Skeletal muscle satellite cell (primary cell): ENCODE measurements at regions not wholly inside any gene's neighbourhood (a gene's known extent, or its start where the extent isn't known, plus 50 kb on each side); places are given as distances from the start of the nearest gene placed in this dataset.
"Not testable (repeated sequence)": the region's sequence is repeated elsewhere in the genome, so short reads cannot be mapped to it uniquely, and the experiment has no call there.

Experiments used
- H3K27me3 ChIP-seq: 2 replicates; pipeline ENCODE4 v1.7.0; 2013; ENCODE audit warnings: low read length; ENCODE audit not compliant: control insufficient read depth, insufficient read depth
- H3K36me3 ChIP-seq: 2 replicates; pipeline ENCODE4 v1.7.0; 2013; ENCODE audit warnings: mild to moderate bottlenecking, control low read depth, low read length; ENCODE audit not compliant: insufficient read depth
- H3K4me1 ChIP-seq: 2 replicates; pipeline ENCODE4 v1.7.0; 2013; ENCODE audit warnings: low read length; ENCODE audit not compliant: control insufficient read depth, insufficient read depth
- H3K4me2 ChIP-seq: 2 replicates; pipeline ENCODE4 v1.7.0; 2013; ENCODE audit warnings: mild to moderate bottlenecking, low read length
- H3K4me3 ChIP-seq: 2 replicates; pipeline ENCODE4 v1.7.0; 2013; ENCODE audit warnings: low read length
- H3K9ac ChIP-seq: 2 replicates; pipeline ENCODE4 v1.7.0; 2013; ENCODE audit warnings: mild to moderate bottlenecking, low read depth, low read length, moderate library complexity
- H3K9me3 ChIP-seq: replicated peaks from 2 replicates; pipeline ENCODE4 v1.7.0; 2013; ENCODE audit warnings: mild to moderate bottlenecking, control low read depth, low read length

GRCh38 chr2:150260636-150261035 is 226.8 kb downstream of the RND3 start:
- Histone ChIP-seq H3K9me3 (no peaks in the 10 kb centered on the region), H3K4me2 (no peak overlapping the region), H3K4me3 (no peak overlapping the region), H3K4me1 (peaks cover 7% of the 10 kb centered on the region), H3K9ac (no peak overlapping the region), H3K27me3 (no peaks in the 10 kb centered on the region), H3K36me3 (no peaks in the 10 kb centered on the region)

- H3K4me2 ChIP-seq, result no peak overlapping the region
- no peak overlapping the region for H3K4me3 ChIP-seq
- no peak overlapping the region for H3K9ac ChIP-seq
- H3K4me1 ChIP-seq, result peaks cover 15% of the 10 kb centered on the region
- H3K36me3 ChIP-seq, result no peaks in the 10 kb centered on the region
- H3K27me3 ChIP-seq, result no peaks in the 10 kb centered on the region
- no peaks in the 10 kb centered on the region for H3K9me3 ChIP-seq
Measured at GRCh38 chr2:150259746-150260145, 227.7 kb downstream of the RND3 start.

GRCh38 chr2:150258781-150259307 is 228.6 kb downstream of the RND3 start:
- no peaks in the 10 kb centered on the region for H3K36me3 ChIP-seq
- H3K9me3 ChIP-seq, result no peaks in the 10 kb centered on the region
- no peaks in the 10 kb centered on the region for H3K27me3 ChIP-seq
- no peak overlapping the region for H3K4me2 ChIP-seq
- no peak overlapping the region for H3K4me3 ChIP-seq
- peaks cover 15% of the 10 kb centered on the region for H3K4me1 ChIP-seq
- H3K9ac ChIP-seq, result no peak overlapping the region

GRCh38 chr2:150256736-150257135 is 230.7 kb downstream of the RND3 start:
- Histone ChIP-seq H3K9me3 (no peaks in the 10 kb centered on the region), H3K36me3 (no peaks in the 10 kb centered on the region), H3K4me3 (no peak overlapping the region), H3K27me3 (no peaks in the 10 kb centered on the region), H3K4me1 (peaks cover 15% of the 10 kb centered on the region), H3K9ac (no peak overlapping the region), H3K4me2 (no peak overlapping the region)

GRCh38 chr2:150255528-150255927 is 231.9 kb downstream of the RND3 start:
- Histone ChIP-seq H3K9me3 (no peaks in the 10 kb centered on the region), H3K4me3 (no peak overlapping the region), H3K4me1 (peaks cover 15% of the 10 kb centered on the region), H3K9ac (no peak overlapping the region), H3K36me3 (no peaks in the 10 kb centered on the region), H3K27me3 (no peaks in the 10 kb centered on the region), H3K4me2 (no peak overlapping the region)

GRCh38 chr2:150249735-150250134 is 237.7 kb downstream of the RND3 start:
- H3K4me3 ChIP-seq, H3K9ac ChIP-seq, H3K4me1 ChIP-seq, H3K36me3 ChIP-seq, H3K27me3 ChIP-seq, H3K4me2 ChIP-seq, H3K9me3 ChIP-seq: not testable (repeated sequence)

GRCh38 chr2:150247481-150247880 is 240.0 kb downstream of the RND3 start:
- no peaks in the 10 kb centered on the region for H3K27me3 ChIP-seq
- H3K4me1 ChIP-seq, result no peaks in the 10 kb centered on the region
- no peaks in the 10 kb centered on the region for H3K9me3 ChIP-seq
- no peak overlapping the region for H3K4me2 ChIP-seq
- H3K4me3 ChIP-seq, result no peak overlapping the region
- no peaks in the 10 kb centered on the region for H3K36me3 ChIP-seq
- H3K9ac ChIP-seq, result no peak overlapping the region

GRCh38 chr2:150234787-150235446 is 252.6 kb downstream of the RND3 start:
- Histone ChIP-seq H3K27me3 (no peaks in the 10 kb centered on the region), H3K36me3 (no peaks in the 10 kb centered on the region), H3K9ac (no peak overlapping the region), H3K9me3 (no peaks in the 10 kb centered on the region), H3K4me3 (peak overlapping the region; percentile 32), H3K4me1 (peaks cover 19% of the 10 kb centered on the region), H3K4me2 (peak overlapping the region; percentile 69)

- Histone ChIP-seq H3K9ac (no peak overlapping the region), H3K36me3 (no peaks in the 10 kb centered on the region), H3K27me3 (no peaks in the 10 kb centered on the region), H3K4me2 (no peak overlapping the region), H3K9me3 (no peaks in the 10 kb centered on the region), H3K4me1 (peaks cover 21% of the 10 kb centered on the region), H3K4me3 (no peak overlapping the region)
Measured at GRCh38 chr2:150232871-150233270, 254.6 kb downstream of the RND3 start.

GRCh38 chr2:150232321-150232720 is 255.1 kb downstream of the RND3 start:
- H3K4me3 ChIP-seq, result no peak overlapping the region
- H3K9me3 ChIP-seq, result no peaks in the 10 kb centered on the region
- no peak overlapping the region for H3K4me2 ChIP-seq
- H3K27me3 ChIP-seq, result no peaks in the 10 kb centered on the region
- H3K36me3 ChIP-seq, result no peaks in the 10 kb centered on the region
- peaks cover 21% of the 10 kb centered on the region for H3K4me1 ChIP-seq
- H3K9ac ChIP-seq, result no peak overlapping the region

- Histone ChIP-seq H3K4me1 (peaks cover 19% of the 10 kb centered on the region), H3K4me2 (no peak overlapping the region), H3K4me3 (no peak overlapping the region), H3K36me3 (no peaks in the 10 kb centered on the region), H3K27me3 (no peaks in the 10 kb centered on the region), H3K9ac (no peak overlapping the region), H3K9me3 (no peaks in the 10 kb centered on the region)
Measured at GRCh38 chr2:150230616-150231015, 256.9 kb downstream of the RND3 start.

GRCh38 chr2:150230004-150230403 is 257.5 kb downstream of the RND3 start:
- H3K4me3 ChIP-seq, result no peak overlapping the region
- no peak overlapping the region for H3K4me2 ChIP-seq
- H3K36me3 ChIP-seq, result no peaks in the 10 kb centered on the region
- peaks cover 13% of the 10 kb centered on the region for H3K4me1 ChIP-seq
- no peaks in the 10 kb centered on the region for H3K27me3 ChIP-seq
- no peaks in the 10 kb centered on the region for H3K9me3 ChIP-seq
- no peak overlapping the region for H3K9ac ChIP-seq
